HG03135 (cell line): ENCODE measurements at regions not wholly inside any gene's neighbourhood (a gene's known extent, or its start where the extent isn't known, plus 50 kb on each side); places are given as distances from the start of the nearest gene placed in this dataset.

Experiments
- ATAC-seq: cut with Tn5 transposase; IDR thresholded peaks from one replicate; pipeline ENCODE4 v1.9.1; 2021; ENCODE audit warnings: mild to moderate bottlenecking, moderate library complexity; ENCODE audit not compliant: unreplicated experiment

- no peak for ATAC-seq
Observed at GRCh38 chr9:86796666-86797065, 150.6 kb downstream of the GAS1 start.

GRCh38 chr9:86795823-86796553, 151.3 kb downstream of the GAS1 start:
- no peak for ATAC-seq

- ATAC-seq: no peak
Observed at GRCh38 chr9:86795047-86795442, 152.3 kb downstream of the GAS1 start.

GRCh38 chr9:86794391-86795046, 152.8 kb downstream of the GAS1 start:
- no peak for ATAC-seq

GRCh38 chr9:86792136-86792535, 155.2 kb downstream of the GAS1 start:
- no peak for ATAC-seq

- ATAC-seq: no peak
Observed at GRCh38 chr9:86790805-86791204, 156.5 kb downstream of the GAS1 start.

GRCh38 chr9:86788456-86788855, 158.8 kb downstream of the GAS1 start:
- ATAC-seq: no peak

- no peak for ATAC-seq
Observed at GRCh38 chr9:86783884-86784283, 163.4 kb downstream of the GAS1 start.

- ATAC-seq: no peak
Observed at GRCh38 chr9:86782831-86783230, 164.5 kb downstream of the GAS1 start.

- ATAC-seq: no peak
Observed at GRCh38 chr9:86778761-86779160, 168.5 kb downstream of the GAS1 start.

GRCh38 chr9:86775718-86776117, 171.6 kb downstream of the GAS1 start:
- no peak for ATAC-seq

- no peak for ATAC-seq
Observed at GRCh38 chr9:86774116-86774515, 173.2 kb downstream of the GAS1 start.

GRCh38 chr9:86773422-86773945, 173.8 kb downstream of the GAS1 start:
- no peak for ATAC-seq

- no peak for ATAC-seq
Observed at GRCh38 chr9:86772635-86772993, 174.7 kb downstream of the GAS1 start.

- ATAC-seq: no peak
Observed at GRCh38 chr9:86771941-86772634, 175.2 kb downstream of the GAS1 start.

- no peak for ATAC-seq
Observed at GRCh38 chr9:86771420-86771819, 175.9 kb downstream of the GAS1 start.

- ATAC-seq: no peak
Observed at GRCh38 chr9:86768709-86769108, 178.6 kb downstream of the GAS1 start.

- ATAC-seq: no peak
Observed at GRCh38 chr9:86768020-86768419, 179.3 kb downstream of the GAS1 start.

GRCh38 chr9:86767373-86767772, 179.9 kb downstream of the GAS1 start:
- no peak for ATAC-seq

GRCh38 chr9:86766912-86767311, 180.4 kb downstream of the GAS1 start:
- ATAC-seq: no peak

- ATAC-seq: no peak
Observed at GRCh38 chr9:86766511-86766910, 180.8 kb downstream of the GAS1 start.
